GM23338 (cell line): ENCODE measurements at regions not wholly inside any gene's neighbourhood (a gene's known extent, or its start where the extent isn't known, plus 50 kb on each side); places are given as distances from the start of the nearest gene placed in this dataset.

Experiments
- ATAC-seq: fragments of 200-7000 bp; cut with Tn5 transposase; 3 replicates; pipeline ENCODE4 v1.9.1; 2020
- DNase-seq: peaks from one replicate; pipeline ENCODE4 v3.0.0-alpha.2; 2015; ENCODE audit warnings: low spot score
- H2AFZ ChIP-seq: fragments of 200-600 bp; sonication (generic); 2 replicates; pipeline ENCODE4 v1.8.0; 2016; ENCODE audit warnings: antibody characterized with exemption, mild to moderate bottlenecking, moderate library complexity
- H3F3A ChIP-seq: fragments of 200-600 bp; sonication (generic); replicated peaks from 2 replicates; pipeline ENCODE4 v1.8.0; 2017; ENCODE audit warnings: antibody characterized with exemption, mixed run types, low read depth
- H3K27ac ChIP-seq: fragments of 200-600 bp; sonication (generic); 2 replicates; pipeline ENCODE4 v1.6.1; 2016; ENCODE audit warnings: low read depth
- H3K27me3 ChIP-seq: fragments of 200-600 bp; sonication (generic); 2 replicates; pipeline ENCODE4 v1.8.0; 2016; ENCODE audit warnings: mild to moderate bottlenecking, mixed run types, moderate library complexity; ENCODE audit not compliant: insufficient read depth
- H3K36me3 ChIP-seq: fragments of 200-600 bp; sonication (generic); 2 replicates; pipeline ENCODE4 v1.8.0; 2016; ENCODE audit warnings: mild to moderate bottlenecking; ENCODE audit not compliant: insufficient read depth
- H3K4me1 ChIP-seq: fragments of 200-600 bp; sonication (generic); 2 replicates; pipeline ENCODE4 v1.8.0; 2016; ENCODE audit warnings: mild to moderate bottlenecking, moderate library complexity; ENCODE audit not compliant: insufficient read depth
- H3K4me2 ChIP-seq: fragments of 200-600 bp; sonication (generic); 2 replicates; pipeline ENCODE4 v1.7.1; 2017; ENCODE audit warnings: mixed run types
- H3K4me3 ChIP-seq: fragments of 200-600 bp; sonication (generic); 2 replicates; pipeline ENCODE4 v1.6.1; 2016; ENCODE audit warnings: mixed run types
- H3K79me2 ChIP-seq: fragments of 200-600 bp; sonication (generic); replicated peaks from 2 replicates; pipeline ENCODE4 v1.8.0; 2017; ENCODE audit warnings: mild to moderate bottlenecking; ENCODE audit not compliant: insufficient read depth
- H3K9me2 ChIP-seq: fragments of 200-600 bp; sonication (generic); 2 replicates; pipeline ENCODE4 v1.8.0; 2017; ENCODE audit not compliant: insufficient read depth
- H4K20me1 ChIP-seq: fragments of 200-600 bp; sonication (generic); replicated peaks from 2 replicates; pipeline ENCODE4 v1.8.0; 2017; ENCODE audit warnings: mild to moderate bottlenecking; ENCODE audit not compliant: insufficient read depth
- H3K27ac Mint-ChIP-seq: 2 replicates; pipeline ENCODE4 v1.8.0; 2020; ENCODE audit warnings: inconsistent platforms, mild to moderate bottlenecking, moderate library complexity, mixed read lengths
- H3K27me3 Mint-ChIP-seq: 3 replicates; pipeline ENCODE4 v1.8.0; 2022; ENCODE audit warnings: low read depth, mild to moderate bottlenecking, moderate library complexity, mixed read lengths, inconsistent platforms; ENCODE audit not compliant: insufficient read depth, poor library complexity
- H3K36me3 Mint-ChIP-seq: 3 replicates; pipeline ENCODE4 v1.8.0; 2021; ENCODE audit warnings: low read depth, mild to moderate bottlenecking, inconsistent platforms, moderate library complexity, mixed read lengths
- H3K4me1 Mint-ChIP-seq: 3 replicates; pipeline ENCODE4 v1.8.0; 2020; ENCODE audit warnings: mild to moderate bottlenecking, inconsistent platforms, mixed read lengths
- H3K4me3 Mint-ChIP-seq: 3 replicates; pipeline ENCODE4 v1.8.0; 2021; ENCODE audit warnings: moderate library complexity, mild to moderate bottlenecking, inconsistent platforms, mixed read lengths
- H3K9me3 Mint-ChIP-seq: 3 replicates; pipeline ENCODE4 v1.8.0; 2020; ENCODE audit warnings: moderate library complexity, mild to moderate bottlenecking, inconsistent platforms, mixed read lengths
- CREB1 ChIP-seq: fragments of 250-450 bp; sonication (Bioruptor Pico); IDR thresholded peaks from 2 replicates; pipeline ENCODE4 v1.5.0; 2020; ENCODE audit warnings: low read depth, mild to moderate bottlenecking, moderate library complexity
- CTCF ChIP-seq, 2 experiments: fragments of 200-600 bp in 1 of 2; sonication (generic) in 1 of 2; conservative IDR thresholded peaks; 2 replicates each; pipeline versions ENCODE4 v1.5.1 to v1.6.1; 2016 to 2017; ENCODE audit warnings: antibody characterized with exemption in 2 of 2, low read depth in 2 of 2, mild to moderate bottlenecking in 2 of 2, moderate library complexity in 1 of 2
- ETS1 ChIP-seq: IDR thresholded peaks from 2 replicates; pipeline ENCODE4 v1.6.1; 2016; ENCODE audit warnings: antibody characterized with exemption
- EZH2 ChIP-seq: fragments of 200-600 bp; sonication (generic); IDR thresholded peaks from one replicate; pipeline ENCODE4 v1.8.0; 2017; ENCODE audit warnings: antibody characterized with exemption, mild to moderate bottlenecking, low read depth; ENCODE audit not compliant: unreplicated experiment
- EZH2phosphoT487 ChIP-seq: fragments of 200-600 bp; sonication (generic); IDR thresholded peaks from one replicate; pipeline ENCODE4 v1.8.1; 2018; ENCODE audit warnings: antibody characterized with exemption; ENCODE audit not compliant: unreplicated experiment
- JUNB ChIP-seq: IDR thresholded peaks from one replicate; pipeline ENCODE4 v1.6.1; 2016; ENCODE audit warnings: antibody characterized with exemption; ENCODE audit not compliant: unreplicated experiment
- NANOG ChIP-seq: IDR thresholded peaks from 2 replicates; pipeline ENCODE4 v1.6.1; 2016; ENCODE audit warnings: antibody characterized with exemption, borderline replicate concordance
- POLR2AphosphoS5 ChIP-seq: IDR thresholded peaks from 2 replicates; pipeline ENCODE4 v1.6.1; 2016; ENCODE audit warnings: antibody characterized with exemption, low read depth
- REST ChIP-seq: IDR thresholded peaks from one replicate; pipeline ENCODE4 v1.6.1; 2018; ENCODE audit warnings: antibody characterized with exemption; ENCODE audit not compliant: unreplicated experiment
- STAT1 ChIP-seq: IDR thresholded peaks from one replicate; pipeline ENCODE4 v1.6.1; 2016; ENCODE audit warnings: antibody characterized with exemption; ENCODE audit not compliant: unreplicated experiment
- ZNF114 ChIP-seq: fragments of 250-450 bp; sonication (Bioruptor Pico); IDR thresholded peaks from 2 replicates; pipeline ENCODE4 v1.5.0; 2020; ENCODE audit warnings: mild to moderate bottlenecking, moderate library complexity
- ZNF331 ChIP-seq: fragments of 250-450 bp; sonication (Bioruptor Pico); IDR thresholded peaks from 2 replicates; pipeline ENCODE4 v1.5.0; 2020; ENCODE audit warnings: low read depth, mild to moderate bottlenecking, moderate library complexity
- ZNF462 ChIP-seq: fragments of 250-450 bp; sonication (Bioruptor Pico); IDR thresholded peaks from 2 replicates; pipeline ENCODE4 v1.5.0; 2020; ENCODE audit warnings: mild to moderate bottlenecking, moderate library complexity

GRCh38 chr18:21943456-21943855 lies 202.9 kb downstream of the MIB1 start:
- H3K4me2 ChIP-seq = no peak overlapping the region
- H3K9me3 Mint-ChIP-seq = no peaks in the 10 kb centered on the region
- H3K27me3 Mint-ChIP-seq = peaks cover 7% of the 10 kb centered on the region
- no peaks in the 10 kb centered on the region for H3K79me2 ChIP-seq
- no peak for DNase-seq
- H2AFZ ChIP-seq = no peak overlapping the region
- H3K4me1 Mint-ChIP-seq = no peaks in the 10 kb centered on the region
- no peaks in the 10 kb centered on the region for H4K20me1 ChIP-seq
- no peaks in the 10 kb centered on the region for H3K36me3 Mint-ChIP-seq
- H3K27ac Mint-ChIP-seq = no peak overlapping the region
- peaks cover 2% of the 10 kb centered on the region for H3K9me2 ChIP-seq
- no peak overlapping the region for H3K27ac ChIP-seq
- H3K4me1 ChIP-seq = no peaks in the 10 kb centered on the region
- no peak for ATAC-seq
- no peaks in the 10 kb centered on the region for H3F3A ChIP-seq
- TF ChIP-seq ZNF462 (CRISPR knock-in tag) (no peak), POLR2AphosphoS5 (no peak), CREB1 (CRISPR knock-in tag) (no peak), JUNB (no peak), STAT1 (no peak), EZH2phosphoT487 (no peak), NANOG (no peak), CTCF (conservative IDR thresholded peaks at IDR 0.05; ENCODE audit: low read depth in 2 of 2) (no peak), ZNF114 (no peak), ZNF331 (no peak), EZH2 (no peak), REST (no peak), ETS1 (no peak)
- no peaks in the 10 kb centered on the region for H3K36me3 ChIP-seq
- H3K27me3 ChIP-seq = no peaks in the 10 kb centered on the region
- H3K4me3 Mint-ChIP-seq = no peak overlapping the region
- H3K4me3 ChIP-seq = no peak overlapping the region
